Posterior vena cava (tissue), 2 donors: ENCODE measurements at regions not wholly inside any gene's neighbourhood (a gene's known extent, or its start where the extent isn't known, plus 50 kb on each side); places are given as distances from the start of the nearest gene placed in this dataset.

Experiments
- DNase-seq: peaks from one replicate; pipeline ENCODE4 v3.0.0-alpha.2; 2020; ENCODE audit warnings: low spot score
- intact Hi-C, 2 donors: fragments of 100-400 bp; cut with DNase I; formaldehyde crosslinking; loops; one replicate each; pipeline versions ENCODE4 v1.14.1 to v1.14.2; 2022 to 2023
- donor health status: DM: yes; HTN: yes; CAD: no.
- donor health status: DM: yes; HTN: yes; CAD: no.

DNA sequence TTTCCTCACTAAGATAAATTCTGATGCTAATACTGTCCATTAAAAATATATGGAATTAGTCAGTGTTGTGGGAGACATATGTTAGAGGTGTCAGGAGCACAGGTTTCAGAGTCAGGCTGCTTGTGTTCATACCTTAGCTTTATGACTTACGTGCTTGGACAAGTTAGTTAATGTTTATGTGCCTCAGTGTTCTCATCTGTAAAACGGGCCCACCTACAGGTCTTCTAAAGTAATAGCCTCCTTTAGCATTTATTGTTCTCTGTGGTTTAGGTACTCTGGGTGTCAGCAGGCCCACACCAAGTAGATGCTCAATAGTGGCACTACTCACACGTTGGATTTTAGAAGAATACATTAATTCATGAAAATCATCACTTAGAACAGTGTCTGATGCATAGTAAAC, 308.7 kb upstream of the ZC3H12C start:
- intact Hi-C loops = no loop called here
- no peak for DNase-seq

DNA sequence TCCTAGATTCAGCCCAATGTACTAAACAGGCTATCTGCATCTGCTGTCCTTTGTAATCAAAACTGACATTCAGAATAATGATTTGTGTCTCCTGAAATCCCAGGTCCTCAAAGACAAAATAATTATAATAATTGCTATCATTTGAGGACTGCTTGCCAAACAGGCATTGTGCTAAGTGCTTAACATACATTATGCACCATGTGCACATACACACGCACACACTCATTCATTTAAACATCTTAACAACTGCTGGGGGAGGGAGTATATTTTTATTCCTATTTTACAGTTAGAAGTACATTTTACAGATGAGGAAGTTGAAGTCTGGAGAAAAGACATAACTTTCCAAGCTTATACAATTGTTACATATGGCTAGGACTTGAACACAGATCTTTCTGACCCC, 308.0 kb upstream of the ZC3H12C start:
- DNase-seq = no peak
- intact Hi-C loops = no loop called here

GRCh38 chr11:109785714-109786113, 307.5 kb upstream of the ZC3H12C start:
- intact Hi-C loops = no loop called here
- DNase-seq = no peak

- no peak for DNase-seq
- intact Hi-C loops = no loop called here
Observed at GRCh38 chr11:109788948-109789490, 304.2 kb upstream of the ZC3H12C start.

- intact Hi-C loops = no loop called here
- no peak for DNase-seq
Observed at GRCh38 chr11:109789901-109790300, 303.3 kb upstream of the ZC3H12C start.

- DNase-seq = no peak
- intact Hi-C loops = no loop called here
Observed at GRCh38 chr11:109791337-109791736, 301.9 kb upstream of the ZC3H12C start.

DNA sequence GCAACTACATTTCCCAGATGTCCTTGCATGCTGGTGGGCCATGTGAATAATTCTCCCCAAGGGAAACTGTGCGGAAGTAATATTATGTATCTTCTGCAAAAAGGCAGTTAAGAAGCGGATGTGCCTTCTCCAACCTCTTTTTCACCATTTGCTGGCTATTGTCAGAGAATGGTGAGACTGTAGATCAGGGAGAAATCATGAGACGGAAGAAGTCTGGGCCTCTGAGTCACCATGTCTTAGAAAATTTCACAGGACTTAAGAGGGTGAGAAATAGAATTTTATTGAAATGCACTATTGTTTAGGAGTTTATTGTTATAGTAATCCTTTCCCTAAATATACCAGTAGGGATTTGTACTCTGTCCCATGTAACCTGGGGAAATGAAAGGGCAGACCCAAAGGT, 298.7 kb upstream of the ZC3H12C start:
- intact Hi-C loops = no loop called here
- no peak for DNase-seq

GRCh38 chr11:109795234-109795633, 298.0 kb upstream of the ZC3H12C start:
- intact Hi-C loops = no loop called here
- DNase-seq = no peak

GRCh38 chr11:109796253-109796652, 296.9 kb upstream of the ZC3H12C start:
- DNase-seq = no peak
- intact Hi-C loops = no loop called here

DNA sequence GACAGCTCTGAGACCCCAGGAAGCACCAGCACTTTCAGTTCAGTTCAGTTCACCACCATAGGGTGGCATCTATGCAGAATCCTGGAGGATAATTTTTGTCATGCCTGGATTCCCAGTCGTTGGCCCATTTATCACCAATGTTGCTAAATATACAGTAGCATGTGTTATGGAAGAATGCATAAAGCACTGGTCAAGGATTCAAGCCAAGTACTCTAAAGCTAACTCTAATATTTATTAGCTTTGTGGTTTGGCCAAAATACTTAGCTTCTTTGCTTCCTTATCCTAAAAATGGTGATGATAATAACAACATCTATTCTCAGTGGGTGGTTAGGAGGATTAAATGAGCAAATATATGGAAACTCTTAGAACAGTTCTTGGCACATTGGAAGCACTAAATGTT, 294.7 kb upstream of the ZC3H12C start:
- intact Hi-C loops = no loop called here

DNA sequence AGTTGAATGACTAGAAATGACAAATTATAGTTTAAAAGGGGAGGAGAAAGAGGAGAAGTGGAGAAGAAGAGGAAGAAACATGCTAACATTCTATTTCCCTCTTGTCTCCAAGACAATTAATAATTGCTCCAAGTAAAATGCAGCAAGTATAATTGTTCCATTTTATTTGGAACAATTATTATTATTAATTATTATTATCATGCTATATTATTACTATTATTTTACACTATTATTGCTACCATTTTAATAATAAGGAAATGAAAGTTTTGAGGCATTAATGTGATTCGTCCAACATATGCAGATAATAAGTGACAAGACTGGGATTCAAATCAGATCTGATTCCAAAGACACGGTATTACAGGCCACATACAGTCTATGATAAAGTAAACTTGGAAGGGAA, 293.6 kb upstream of the ZC3H12C start:
- intact Hi-C loops = no loop called here
- DNase-seq = no peak

More for the DNA sequence above, 294.7 kb upstream of the ZC3H12C start:
- DNase-seq = no peak

GRCh38 chr11:109804911-109805310, 288.3 kb upstream of the ZC3H12C start:
- no peak for DNase-seq
- intact Hi-C loops = no loop called here

GRCh38 chr11:109806205-109806604, 287.0 kb upstream of the ZC3H12C start:
- no peak for DNase-seq
- intact Hi-C loops = no loop called here

GRCh38 chr11:109808569-109808968, 284.6 kb upstream of the ZC3H12C start:
- intact Hi-C loops = no loop called here
- DNase-seq = no peak

GRCh38 chr11:109814824-109815223, 278.4 kb upstream of the ZC3H12C start:
- DNase-seq = no peak
- intact Hi-C loops = no loop called here

GRCh38 chr11:109815500-109816150, 277.6 kb upstream of the ZC3H12C start:
- intact Hi-C loops = no loop called here
- no peak for DNase-seq

DNA sequence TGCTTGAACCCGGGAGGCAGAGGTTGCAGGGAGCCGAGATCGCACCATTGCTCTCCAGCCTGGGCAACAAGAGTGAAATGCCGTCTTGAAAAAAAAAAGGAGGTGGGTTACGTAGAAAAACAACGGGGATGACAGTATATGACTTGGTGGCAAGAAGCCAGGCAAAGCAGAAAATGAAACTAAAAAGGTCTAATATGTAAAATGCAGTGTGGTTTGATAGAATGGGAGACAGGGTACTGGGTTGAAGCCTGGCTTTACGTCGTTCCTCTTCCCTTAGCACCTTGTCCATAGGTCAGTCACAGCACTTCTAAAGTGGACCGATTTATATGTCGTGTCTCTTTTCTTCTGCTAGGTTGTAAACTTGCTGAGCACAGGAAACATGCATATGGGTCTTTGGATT, 274.9 kb upstream of the ZC3H12C start:
- intact Hi-C loops = no loop called here

DNA sequence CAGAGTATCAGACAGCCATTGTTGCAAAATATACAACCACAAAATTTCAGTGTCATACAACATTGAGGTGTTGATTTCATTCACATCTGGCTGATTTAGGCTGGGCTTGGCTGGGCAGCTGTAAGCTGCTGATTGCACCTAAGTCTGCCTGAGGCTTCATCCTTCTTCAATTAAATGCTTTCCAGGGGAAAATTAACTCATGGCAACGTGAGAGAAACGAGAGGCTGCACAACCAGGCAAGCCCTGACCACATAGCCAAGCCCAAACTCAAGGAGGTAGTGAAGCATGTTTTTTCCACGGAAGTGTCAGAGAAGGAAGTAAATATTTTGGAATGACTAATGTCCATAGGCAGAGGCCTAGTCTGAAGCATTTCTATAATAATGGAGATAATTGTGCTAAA, 273.8 kb upstream of the ZC3H12C start:
- intact Hi-C loops = no loop called here
- DNase-seq = no peak

More for the DNA sequence above, 274.9 kb upstream of the ZC3H12C start:
- DNase-seq = no peak

DNA sequence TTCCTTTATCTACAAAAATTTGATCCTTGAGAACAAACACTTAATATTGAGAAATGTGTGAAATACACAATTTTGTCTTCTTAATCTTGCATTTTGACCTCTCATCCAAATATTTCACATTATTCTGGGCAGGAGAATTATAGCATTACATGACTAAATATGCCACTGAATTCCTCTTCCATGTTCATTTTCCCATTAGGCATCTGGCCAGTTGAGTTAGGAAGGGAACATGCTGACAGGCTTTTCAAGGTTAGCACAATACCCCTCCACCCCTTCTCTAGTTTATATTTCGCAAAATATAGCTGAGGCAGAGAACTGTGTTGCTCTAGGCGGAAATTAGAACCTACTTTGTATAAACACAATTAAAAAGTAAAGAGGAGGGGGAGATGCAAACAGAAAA, 271.7 kb upstream of the ZC3H12C start:
- no peak for DNase-seq
- intact Hi-C loops = no loop called here

GRCh38 chr11:109822436-109823102, 270.6 kb upstream of the ZC3H12C start:
- DNase-seq = no peak
- intact Hi-C loops = no loop called here

- intact Hi-C loops = no loop called here
- DNase-seq = no peak
Observed at GRCh38 chr11:109828387-109828786, 264.8 kb upstream of the ZC3H12C start.
